Fibroblast of mammary gland (primary cell): ENCODE measurements at regions not wholly inside any gene's neighbourhood (a gene's known extent, or its start where the extent isn't known, plus 50 kb on each side); places are given as distances from the start of the nearest gene placed in this dataset.

Source experiments
- DNase-seq: peaks from one replicate; pipeline ENCODE4 v3.0.0-alpha.2; 2010; ENCODE audit warnings: low read depth
- H3K4me3 ChIP-seq: 2 replicates; pipeline ENCODE4 v1.5.1; 2011; ENCODE audit warnings: low read depth, mild to moderate bottlenecking, low read length, moderate library complexity; ENCODE audit not compliant: control insufficient read depth
- CTCF ChIP-seq: conservative IDR thresholded peaks from 2 replicates; pipeline ENCODE4 v1.5.1; 2011; ENCODE audit warnings: low read depth, low read length, inconsistent platforms; ENCODE audit not compliant: control insufficient read depth, insufficient read depth

- TF ChIP-seq CTCF: no peak
These were observed 292.2 kb downstream of the GABRG1 start for GRCh38 chr4:45831692-45832091.

GRCh38 chr4:45803994-45804393 lies 319.9 kb downstream of the GABRG1 start:
- DNase-seq: no peak
- H3K4me3 ChIP-seq: no peak overlapping the region
- TF ChIP-seq CTCF: no peak

More at GRCh38 chr4:45831692-45832091, 292.2 kb downstream of the GABRG1 start:
- H3K4me3 ChIP-seq: no peak overlapping the region
- no peak for DNase-seq

GRCh38 chr4:45795135-45795534 lies 328.7 kb downstream of the GABRG1 start:
- no peak for DNase-seq
- no peak overlapping the region for H3K4me3 ChIP-seq
- no peak for TF ChIP-seq CTCF

- no peak overlapping the region for H3K4me3 ChIP-seq
- DNase-seq: no peak
- TF ChIP-seq CTCF: no peak
These were observed 345.3 kb downstream of the GABRG1 start for GRCh38 chr4:45778514-45778913.

GRCh38 chr4:45776146-45776545 lies 347.7 kb downstream of the GABRG1 start:
- H3K4me3 ChIP-seq: no peak overlapping the region
- no peak for DNase-seq
- no peak for TF ChIP-seq CTCF

GRCh38 chr4:45770958-45771357 lies 352.9 kb downstream of the GABRG1 start:
- H3K4me3 ChIP-seq: no peak overlapping the region
- no peak for TF ChIP-seq CTCF
- no peak for DNase-seq

- no peak overlapping the region for H3K4me3 ChIP-seq
- TF ChIP-seq CTCF: no peak
- no peak for DNase-seq
These were observed 358.3 kb downstream of the GABRG1 start for GRCh38 chr4:45765521-45765920.
